H1 (cell line): ENCODE measurements at regions not wholly inside any gene's neighbourhood (a gene's known extent, or its start where the extent isn't known, plus 50 kb on each side); places are given as distances from the start of the nearest gene placed in this dataset.

ENCODE experiments used
- BRCA1 ChIP-seq: IDR thresholded peaks from 2 replicates; pipeline ENCODE4 v1.6.1; 2012; ENCODE audit warnings: low read depth, low read length, improper control_type of control experiment

GRCh38 chr5:54743997-54744788 lies 226.6 kb downstream of the SNX18 start (continued):
- no peak for TF ChIP-seq BRCA1
